ENCODE measurements at regions not wholly inside any gene's neighbourhood (a gene's known extent, or its start where the extent isn't known, plus 50 kb on each side); places are given as distances from the start of the nearest gene placed in this dataset.

DNA sequence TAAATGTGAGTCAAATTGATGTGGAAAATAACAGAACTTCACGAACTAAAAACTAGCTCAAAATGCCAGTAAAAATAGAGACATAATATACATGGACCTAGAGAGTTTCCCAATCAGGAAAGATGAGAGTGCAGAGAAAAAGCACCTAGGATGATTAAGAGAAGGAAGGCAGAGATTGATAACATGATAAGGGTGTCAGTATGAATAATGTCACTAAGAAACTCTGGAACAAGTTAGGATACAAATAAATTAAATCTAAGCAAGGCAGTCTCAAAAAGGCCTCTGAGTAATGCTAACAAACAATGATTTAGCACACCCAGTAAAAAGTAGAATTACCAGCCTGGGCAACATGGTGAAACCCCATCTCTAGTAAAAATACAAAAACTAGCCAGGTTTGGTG lies 304.7 kb upstream of the DPPA4 start (continued):
- TF ChIP-seq ZBTB4 (CRISPR knock-in tag; IDR thresholded peaks at IDR 0.05): no peak
- TF ChIP-seq, protein P1, sequence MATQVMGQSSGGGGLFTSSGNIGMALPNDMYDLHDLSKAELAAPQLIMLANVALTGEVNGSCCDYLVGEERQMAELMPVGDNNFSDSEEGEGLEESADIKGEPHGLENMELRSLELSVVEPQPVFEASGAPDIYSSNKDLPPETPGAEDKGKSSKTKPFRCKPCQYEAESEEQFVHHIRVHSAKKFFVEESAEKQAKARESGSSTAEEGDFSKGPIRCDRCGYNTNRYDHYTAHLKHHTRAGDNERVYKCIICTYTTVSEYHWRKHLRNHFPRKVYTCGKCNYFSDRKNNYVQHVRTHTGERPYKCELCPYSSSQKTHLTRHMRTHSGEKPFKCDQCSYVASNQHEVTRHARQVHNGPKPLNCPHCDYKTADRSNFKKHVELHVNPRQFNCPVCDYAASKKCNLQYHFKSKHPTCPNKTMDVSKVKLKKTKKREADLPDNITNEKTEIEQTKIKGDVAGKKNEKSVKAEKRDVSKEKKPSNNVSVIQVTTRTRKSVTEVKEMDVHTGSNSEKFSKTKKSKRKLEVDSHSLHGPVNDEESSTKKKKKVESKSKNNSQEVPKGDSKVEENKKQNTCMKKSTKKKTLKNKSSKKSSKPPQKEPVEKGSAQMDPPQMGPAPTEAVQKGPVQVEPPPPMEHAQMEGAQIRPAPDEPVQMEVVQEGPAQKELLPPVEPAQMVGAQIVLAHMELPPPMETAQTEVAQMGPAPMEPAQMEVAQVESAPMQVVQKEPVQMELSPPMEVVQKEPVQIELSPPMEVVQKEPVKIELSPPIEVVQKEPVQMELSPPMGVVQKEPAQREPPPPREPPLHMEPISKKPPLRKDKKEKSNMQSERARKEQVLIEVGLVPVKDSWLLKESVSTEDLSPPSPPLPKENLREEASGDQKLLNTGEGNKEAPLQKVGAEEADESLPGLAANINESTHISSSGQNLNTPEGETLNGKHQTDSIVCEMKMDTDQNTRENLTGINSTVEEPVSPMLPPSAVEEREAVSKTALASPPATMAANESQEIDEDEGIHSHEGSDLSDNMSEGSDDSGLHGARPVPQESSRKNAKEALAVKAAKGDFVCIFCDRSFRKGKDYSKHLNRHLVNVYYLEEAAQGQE (IDR thresholded peaks at IDR 0.05; ENCODE audit: low read depth, low read length): no peak
- TF ChIP-seq RCOR1 (conservative IDR thresholded peaks at IDR 0.05; ENCODE audit: low read depth, low read length): no peak
- no peak for TF ChIP-seq CHD4 (IDR thresholded peaks at IDR 0.05)

GRCh38 chr3:109643590-109643989 lies 306.2 kb upstream of the DPPA4 start:
- CTCF ChIA-PET: no interaction called here
- Histone ChIP-seq H3K4me2 (ENCODE audit: control insufficient read depth, insufficient read depth) (no peak overlapping the region), H3K4me1 (ENCODE audit: control insufficient read depth, insufficient read depth, low read length) (no peaks in the 10 kb centered on the region), H3K36me3 (ENCODE audit: control insufficient read depth in 2 of 2, insufficient read depth in 2 of 2, low read length in 1 of 2) (no peaks in the 10 kb centered on the region), H2AFZ (ENCODE audit: control insufficient read depth, low read depth, low read length) (no peak overlapping the region), H3K9me3 (replicated peaks; ENCODE audit: control insufficient read depth, insufficient read depth, low read length) (no peaks in the 10 kb centered on the region), H3K9ac (ENCODE audit: control insufficient read depth, insufficient read depth, low read length) (no peak overlapping the region), H3K27ac (ENCODE audit: control insufficient read depth, insufficient read depth) (no peak overlapping the region), H3K79me2 (ENCODE audit: control insufficient read depth, insufficient read depth, low read length) (no peaks in the 10 kb centered on the region), H4K20me1 (ENCODE audit: control insufficient read depth, insufficient read depth) (no peaks in the 10 kb centered on the region), H3K4me3 (no peak overlapping the region), H3K27me3 (replicated peaks in 1 of 2; ENCODE audit: control insufficient read depth in 2 of 2, insufficient read depth in 2 of 2, low read length in 1 of 2) (no peaks in the 10 kb centered on the region)
- intact Hi-C loops (cut with micrococcal nuclease; ENCODE audit: unreplicated experiment) (no loop called here), in situ Hi-C loops (cut with MboI) (no loop called here)
- DNase-seq (ENCODE audit: low read depth, low spot score) (no peak), FAIRE-seq (no peak), ATAC-seq (no peak)
- WGBS (ENCODE audit: insufficient coverage, insufficient replicate concordance, low lambda C conversion rate, missing lambda C conversion rate): 0% methylated on average over 2 of the region's 2 CpGs
- SMC1A ChIA-PET (ENCODE audit: uncharacterized antibody, unreplicated experiment): no interaction called here
- BruUV-seq (replicated peaks): no TSS peak
- RAD21 ChIA-PET (ENCODE audit: unreplicated experiment): no interaction called here
- POLR2A ChIA-PET: interaction anchor here (0.7 kb wide), 1 partner anchor 697 kb away, joined by 3 read pairs; no protein-coding TSS in a partner anchor
- TF ChIP-seq NBN (IDR thresholded peaks at IDR 0.05) (no peak), KLF5 (IDR thresholded peaks at IDR 0.05; ENCODE audit: partially characterized antibody) (no peak), FOXM1 (IDR thresholded peaks at IDR 0.05; ENCODE audit: low read depth, low read length) (no peak), NKRF (conservative IDR thresholded peaks at IDR 0.05) (no peak), PAX5 (IDR thresholded peaks at IDR 0.05; ENCODE audit: borderline replicate concordance, low read depth, low read length) (no peak), IRF4 (IDR thresholded peaks at IDR 0.05; ENCODE audit: low read depth, low read length) (no peak), MYB (IDR thresholded peaks at IDR 0.05; ENCODE audit: borderline replicate concordance, low read depth, low read length) (no peak), RBBP5 (conservative IDR thresholded peaks at IDR 0.05) (no peak), PAX8 (IDR thresholded peaks at IDR 0.05) (no peak), JUNB (IDR thresholded peaks at IDR 0.05) (no peak), NR2C2 (IDR thresholded peaks at IDR 0.05; ENCODE audit: borderline replicate concordance, control insufficient read depth, insufficient read length, low read depth) (no peak), ZNF207 (IDR thresholded peaks at IDR 0.05; ENCODE audit: borderline replicate concordance) (no peak)

Data from GM12878 (cell line).